HCT116 (cell line): ENCODE measurements at regions not wholly inside any gene's neighbourhood (a gene's known extent, or its start where the extent isn't known, plus 50 kb on each side); places are given as distances from the start of the nearest gene placed in this dataset.

ENCODE experiments used
- ATAC-seq: fragments of 200-7000 bp; cut with Tn5 transposase; 2 replicates; pipeline ENCODE4 v1.9.1; 2020; ENCODE audit warnings: mild to moderate bottlenecking, moderate library complexity
- BruUV-seq: library from RNA; stranded (reverse); fragments of 400-500 nt; replicated peaks from 2 replicates; lab custom pipeline; 2021; lab: Mats Ljungman, UMichigan
- CTCF ChIA-PET: fragments of 300-600 bp; sonication (Branson Sonifier 250); formaldehyde crosslinking; loops from one replicate; lab custom pipeline; 2021; ENCODE audit warnings: antibody characterized with exemption; lab: Charles Lee
- POLR2A ChIA-PET: fragments of 300-600, 350-600 bp; sonication (Branson Sonifier 250); formaldehyde crosslinking; loops from one replicate; lab custom pipeline; 2021; ENCODE audit warnings: antibody characterized with exemption; lab: Charles Lee
- RAD21 ChIA-PET, 2 experiments: fragments of 300-600 bp; sonication (Branson Sonifier 250); formaldehyde crosslinking; loops; one replicate each; lab custom pipeline; 2023; ENCODE audit warnings: low total read pairs in 2 of 2; ENCODE audit not compliant: uncharacterized antibody in 2 of 2, unreplicated experiment in 2 of 2, low non-redundant PET in 1 of 2; lab: Charles Lee
- DNase-seq: peaks from one replicate; pipeline ENCODE4 v3.0.0-alpha.2; 2010; ENCODE audit warnings: low read depth, low spot score
- H2AFZ ChIP-seq: fragments of 200-600 bp; shearing (Covaris generic), sonication (generic); 2 replicates; pipeline ENCODE4 v1.6.1; 2017; ENCODE audit warnings: low read depth, mixed run types, mixed read lengths, antibody characterized with exemption, low read length; ENCODE audit not compliant: poor library complexity, severe bottlenecking
- H3K27ac ChIP-seq: 2 replicates; pipeline ENCODE4 v1.5.1; 2012; ENCODE audit warnings: low read depth, low read length
- H3K27me3 ChIP-seq: fragments of 200-600 bp; sonication (generic); 2 replicates; pipeline ENCODE4 v1.6.1; 2016; ENCODE audit warnings: mixed run types, low read length, mixed read lengths; ENCODE audit not compliant: insufficient read depth
- H3K36me3 ChIP-seq, 2 experiments: fragments of 200-500 bp in 1 of 2; fragments of 200-600 bp in 1 of 2; sonication (Bioruptor generic) in 1 of 2; sonication (generic) in 1 of 2; 2 replicates each; pipeline versions ENCODE4 v1.5.1 to v1.6.1; 2014 to 2016; ENCODE audit warnings: low read length in 2 of 2, inconsistent platforms in 1 of 2, mixed read lengths in 1 of 2, mixed run types in 1 of 2; ENCODE audit not compliant: insufficient read depth in 2 of 2, control insufficient read depth in 1 of 2
- H3K4me1 ChIP-seq, 2 experiments: fragments of 200-600 bp in 1 of 2; sonication (generic) in 1 of 2; 2 replicates each; pipeline versions ENCODE4 v1.5.1 to v1.6.1; 2012 to 2017; ENCODE audit warnings: low read length in 2 of 2, inconsistent platforms in 1 of 2, mild to moderate bottlenecking in 1 of 2, mixed read lengths in 1 of 2, mixed run types in 1 of 2, moderate library complexity in 1 of 2; ENCODE audit not compliant: insufficient read depth in 2 of 2, control insufficient read depth in 1 of 2
- H3K4me2 ChIP-seq: fragments of 200-600 bp; sonication (generic); 2 replicates; pipeline ENCODE4 v1.6.1; 2017; ENCODE audit warnings: mixed run types, low read length, mixed read lengths
- H3K4me3 ChIP-seq, 2 experiments: fragments of 200-600 bp in 1 of 2; sonication (generic) in 1 of 2; replicated peaks in 1 of 2; 2 replicates each; pipeline ENCODE4 v1.5.1; 2011 to 2016; ENCODE audit warnings: low read length in 2 of 2, control low read depth in 1 of 2, low read depth in 1 of 2, mild to moderate bottlenecking in 1 of 2, mixed read lengths in 1 of 2, mixed run types in 1 of 2
- H3K79me2 ChIP-seq: fragments of 200-600 bp; sonication (generic); 2 replicates; pipeline ENCODE4 v1.6.1; 2017; ENCODE audit warnings: mild to moderate bottlenecking, mixed run types, low read length, moderate library complexity, mixed read lengths; ENCODE audit not compliant: insufficient read depth
- H3K9ac ChIP-seq: fragments of 200-600 bp; sonication (generic); 2 replicates; pipeline ENCODE4 v1.6.1; 2016; ENCODE audit warnings: low read length, mixed read lengths
- H3K9me2 ChIP-seq: fragments of 200-600 bp; sonication (generic), shearing (Covaris generic); 2 replicates; pipeline ENCODE4 v1.6.1; 2017; ENCODE audit warnings: mixed run types, mild to moderate bottlenecking, moderate library complexity; ENCODE audit not compliant: insufficient read depth
- H3K9me3 ChIP-seq, 2 experiments: fragments of 200-500 bp in 1 of 2; fragments of 200-600 bp in 1 of 2; sonication (Bioruptor generic) in 1 of 2; sonication (generic) in 1 of 2; 2 replicates each; pipeline ENCODE4 v1.6.1; 2014 to 2017; ENCODE audit warnings: low read length in 2 of 2, mixed read lengths in 2 of 2, inconsistent platforms in 1 of 2, low read depth in 1 of 2, mild to moderate bottlenecking in 1 of 2, mixed run types in 1 of 2, moderate library complexity in 1 of 2; ENCODE audit not compliant: control insufficient read depth in 1 of 2, insufficient read depth in 1 of 2
- H4K20me1 ChIP-seq: fragments of 200-600 bp; sonication (generic), shearing (Covaris generic); 2 replicates; pipeline ENCODE4 v1.6.1; 2017; ENCODE audit warnings: mixed run types, mild to moderate bottlenecking, moderate library complexity; ENCODE audit not compliant: insufficient read depth
- ATF3 ChIP-seq: IDR thresholded peaks from 2 replicates; pipeline ENCODE4 v1.6.1; 2012
- EGR1 ChIP-seq: IDR thresholded peaks from 2 replicates; pipeline ENCODE4 v1.6.1; 2012; ENCODE audit warnings: low read depth
- ELF1 ChIP-seq: IDR thresholded peaks from 2 replicates; pipeline ENCODE4 v1.6.1; 2012; ENCODE audit warnings: low read depth, borderline replicate concordance
- EZH2 ChIP-seq: fragments of 200-600 bp; sonication (generic); IDR thresholded peaks from 2 replicates; pipeline ENCODE4 v1.6.1; 2017; ENCODE audit warnings: antibody characterized with exemption, mixed run types
- EZH2phosphoT487 ChIP-seq: fragments of 200-600 bp; IDR thresholded peaks from 2 replicates; pipeline ENCODE4 v1.6.1; 2018; ENCODE audit warnings: antibody characterized with exemption, borderline replicate concordance
- FOSL1 ChIP-seq: IDR thresholded peaks from 2 replicates; pipeline ENCODE4 v1.6.1; 2012; ENCODE audit warnings: low read depth
- POLR2A ChIP-seq: IDR thresholded peaks from 2 replicates; pipeline ENCODE4 v1.7.0; 2011; ENCODE audit warnings: borderline replicate concordance; ENCODE audit not compliant: insufficient read depth, insufficient read length; ENCODE audit errors: extremely low read depth
- POLR2AphosphoS5 ChIP-seq: IDR thresholded peaks from 2 replicates; pipeline ENCODE4 v1.6.1; 2011; ENCODE audit warnings: mild to moderate bottlenecking, low read depth, low read length, moderate library complexity
- RAD21 ChIP-seq: IDR thresholded peaks from 2 replicates; pipeline ENCODE4 v1.6.1; 2012; ENCODE audit warnings: low read depth, mild to moderate bottlenecking
- SIN3A ChIP-seq: IDR thresholded peaks from 2 replicates; pipeline ENCODE4 v1.6.1; 2012; ENCODE audit warnings: low read depth
- SRF ChIP-seq: IDR thresholded peaks from 2 replicates; pipeline ENCODE4 v1.6.1; 2012; ENCODE audit warnings: low read depth
- YY1 ChIP-seq: IDR thresholded peaks from 2 replicates; pipeline ENCODE4 v1.6.1; 2011; ENCODE audit warnings: low read length, low read depth, moderate library complexity, mild to moderate bottlenecking; ENCODE audit not compliant: insufficient replicate concordance; ENCODE audit errors: extremely low read depth
- ZBTB33 ChIP-seq: IDR thresholded peaks from 2 replicates; pipeline ENCODE4 v1.6.1; 2011; ENCODE audit warnings: mild to moderate bottlenecking, low read length, moderate library complexity; ENCODE audit not compliant: insufficient replicate concordance; ENCODE audit errors: extremely low read depth
- ZFX ChIP-seq: fragments of 450-650 bp; IDR thresholded peaks from 2 replicates; pipeline ENCODE4 v1.6.1; 2017
- ZNF274 ChIP-seq: fragments of 200-500 bp; sonication (Bioruptor generic); IDR thresholded peaks from 2 replicates; pipeline ENCODE4 v1.6.1; 2014; ENCODE audit warnings: mild to moderate bottlenecking, low read depth, low read length, inconsistent platforms
- intact Hi-C: fragments of 100-400 bp; cut with micrococcal nuclease; formaldehyde crosslinking; loops from 2 replicates; pipeline ENCODE4 v1.10.0; 2022
- TF ChIP-seq, protein P1 (sequence below): IDR thresholded peaks from 2 replicates; pipeline ENCODE4 v1.6.1; 2012

DNA sequence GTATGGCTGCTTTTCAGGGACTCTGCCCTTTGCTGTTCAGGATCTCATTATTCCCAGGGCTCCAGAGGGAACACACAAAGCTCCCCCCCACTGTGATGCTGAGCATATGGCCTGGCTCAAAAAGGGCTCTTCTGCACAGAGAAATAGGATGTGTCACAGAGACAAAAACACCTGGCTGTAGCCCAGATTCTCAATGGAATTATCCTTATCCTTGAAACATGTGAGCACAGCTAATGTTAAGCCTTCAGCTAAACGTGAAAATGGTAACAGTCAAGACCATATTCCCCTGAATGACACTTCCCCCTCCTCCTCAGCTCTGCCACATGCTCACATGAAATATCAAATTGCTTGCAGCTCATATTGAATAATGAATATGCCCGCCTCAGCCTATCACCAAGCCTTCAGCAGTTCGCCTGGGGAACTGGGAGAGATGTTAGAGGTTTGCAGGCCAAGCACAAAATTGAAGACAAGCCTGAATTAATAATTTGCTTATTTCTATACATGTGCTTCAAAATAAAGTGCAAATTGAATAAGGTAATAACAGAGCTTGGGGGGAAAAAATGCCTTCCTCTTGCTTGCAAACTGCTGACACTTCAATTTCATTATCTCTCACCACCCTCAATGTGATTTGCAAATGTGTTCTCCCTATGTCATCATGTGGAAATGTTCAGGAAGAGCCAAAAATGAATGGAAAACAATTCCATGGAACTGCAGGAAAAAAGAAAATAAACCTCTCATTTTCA lies 181.0 kb upstream of the HNRNPA3 start:
- CTCF ChIA-PET: no interaction called here
- Histone ChIP-seq H3K9me2 (no peaks in the 10 kb centered on the region), H3K4me3 (no peak overlapping the region), H3K9ac (no peak overlapping the region), H3K9me3 (no peaks in the 10 kb centered on the region), H3K4me2 (no peak overlapping the region), H3K4me1 (no peaks in the 10 kb centered on the region), H3K36me3 (no peaks in the 10 kb centered on the region), H3K79me2 (no peaks in the 10 kb centered on the region), H3K27ac (no peak overlapping the region), H2AFZ (no peak overlapping the region), H3K27me3 (peaks cover 37% of the 10 kb centered on the region), H4K20me1 (no peaks in the 10 kb centered on the region)
- POLR2A ChIA-PET: no interaction called here
- no peak for DNase-seq
- no peak for ATAC-seq
- RAD21 ChIA-PET: no interaction called here
- intact Hi-C loops: no loop called here
- no peak for TF ChIP-seq ZNF274
- no peak for TF ChIP-seq EZH2phosphoT487
- TF ChIP-seq, protein P1, sequence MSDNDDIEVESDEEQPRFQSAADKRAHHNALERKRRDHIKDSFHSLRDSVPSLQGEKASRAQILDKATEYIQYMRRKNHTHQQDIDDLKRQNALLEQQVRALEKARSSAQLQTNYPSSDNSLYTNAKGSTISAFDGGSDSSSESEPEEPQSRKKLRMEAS: no peak
- TF ChIP-seq SIN3A: no peak
- no peak for TF ChIP-seq EZH2
- no peak for TF ChIP-seq ZFX
- TF ChIP-seq FOSL1: no peak
- no peak for TF ChIP-seq ELF1
- TF ChIP-seq SRF: no peak
- TF ChIP-seq YY1: no peak
- TF ChIP-seq EGR1: no peak
- TF ChIP-seq POLR2AphosphoS5: no peak
- TF ChIP-seq ZBTB33: no peak
- TF ChIP-seq POLR2A: no peak
- TF ChIP-seq RAD21: no peak
- TF ChIP-seq ATF3: no peak
- no TSS peak for BruUV-seq
